GM12878 (cell line): ENCODE measurements at regions not wholly inside any gene's neighbourhood (a gene's known extent, or its start where the extent isn't known, plus 50 kb on each side); places are given as distances from the start of the nearest gene placed in this dataset.

ENCODE experiments used
- ATAC-seq: fragments of 200-7000 bp; cut with Tn5 transposase; 3 replicates; pipeline ENCODE4 v1.9.1; 2020; ENCODE audit warnings: mild to moderate bottlenecking, moderate library complexity
- BruUV-seq: library from RNA; stranded (reverse); fragments of 400-500 nt; replicated peaks from 2 replicates; lab custom pipeline; 2021; lab: Mats Ljungman, UMichigan
- CTCF ChIA-PET: fragments of 300-600 bp; sonication (Branson Sonifier 250); formaldehyde crosslinking; extraction: SDS; loops from one replicate; lab custom pipeline; 2021; ENCODE audit warnings: inconsistent platforms; lab: Yijun Ruan, JAX
- POLR2A ChIA-PET: fragments of 350-600 bp; formaldehyde crosslinking; extraction: SDS; loops from one replicate; lab custom pipeline; 2021; ENCODE audit warnings: inconsistent platforms; lab: Charles Lee
- RAD21 ChIA-PET: fragments of 300-600 bp; sonication (Branson Sonifier 250); formaldehyde crosslinking; loops from one replicate; lab custom pipeline; 2023; ENCODE audit warnings: antibody characterized with exemption; ENCODE audit not compliant: unreplicated experiment; lab: Charles Lee
- SMC1A ChIA-PET: fragments of 300-600 bp; sonication (Branson Sonifier 250); formaldehyde crosslinking; loops from one replicate; lab custom pipeline; 2023; ENCODE audit not compliant: unreplicated experiment, uncharacterized antibody; lab: Charles Lee
- DNase-seq: peaks from one replicate; pipeline ENCODE4 v3.0.0-alpha.2; 2011; ENCODE audit warnings: low read depth, low spot score
- FAIRE-seq: peaks from 3 replicates; lab custom pipeline; 2011; peaks lifted over from hg19 to GRCh38; lab: Jason Lieb, UNC
- H2AFZ ChIP-seq: 2 replicates; pipeline ENCODE4 v1.6.0; 2011; ENCODE audit warnings: low read depth, low read length, control low read depth; ENCODE audit not compliant: control insufficient read depth
- H3K27ac ChIP-seq: 2 replicates; pipeline ENCODE4 v1.5.1; 2011; ENCODE audit warnings: control low read depth; ENCODE audit not compliant: control insufficient read depth, insufficient read depth
- H3K27me3 ChIP-seq, 2 experiments: replicated peaks in 1 of 2; 2 replicates each; pipeline versions ENCODE4 v1.6.0 to v1.6.1; 2011; ENCODE audit warnings: low read length in 1 of 2; ENCODE audit not compliant: control insufficient read depth in 2 of 2, insufficient read depth in 2 of 2
- H3K36me3 ChIP-seq, 2 experiments: 2 replicates each; pipeline ENCODE4 v1.5.1; 2011; ENCODE audit warnings: low read length in 1 of 2; ENCODE audit not compliant: control insufficient read depth in 2 of 2, insufficient read depth in 2 of 2
- H3K4me1 ChIP-seq: 2 replicates; pipeline ENCODE4 v1.6.1; 2011; ENCODE audit warnings: mild to moderate bottlenecking, low read length, moderate library complexity, mixed read lengths; ENCODE audit not compliant: control insufficient read depth, insufficient read depth
- H3K4me2 ChIP-seq: 2 replicates; pipeline ENCODE4 v1.6.0; 2011; ENCODE audit warnings: control low read depth; ENCODE audit not compliant: control insufficient read depth, insufficient read depth
- H3K4me3 ChIP-seq: fragments of 200-600 bp; sonication (generic); 2 replicates; pipeline ENCODE4 v1.5.1; 2016
- H3K79me2 ChIP-seq: 2 replicates; pipeline ENCODE4 v1.6.0; 2011; ENCODE audit warnings: low read length; ENCODE audit not compliant: control insufficient read depth, insufficient read depth
- H3K9ac ChIP-seq: 2 replicates; pipeline ENCODE4 v1.8.0; 2011; ENCODE audit warnings: low read length, control low read depth, mixed read lengths; ENCODE audit not compliant: control insufficient read depth, insufficient read depth
- H3K9me3 ChIP-seq: replicated peaks from 3 replicates; pipeline ENCODE4 v1.5.1; 2011; ENCODE audit warnings: mild to moderate bottlenecking, low read length; ENCODE audit not compliant: control insufficient read depth, insufficient read depth
- H4K20me1 ChIP-seq: 2 replicates; pipeline ENCODE4 v1.6.0; 2011; ENCODE audit not compliant: control insufficient read depth, insufficient read depth
- CUX1 ChIP-seq: IDR thresholded peaks from 2 replicates; pipeline ENCODE4 v1.6.1; 2012; ENCODE audit warnings: improper control_type of control experiment, low read depth, low read length; ENCODE audit not compliant: insufficient replicate concordance
- IKZF2 ChIP-seq, 2 experiments: fragments of 450-650 bp; IDR thresholded peaks; 2 replicates each; pipeline ENCODE4 v1.6.1; 2017; ENCODE audit warnings: mild to moderate bottlenecking in 2 of 2, moderate library complexity in 2 of 2
- MYC ChIP-seq: IDR thresholded peaks from 2 replicates; pipeline ENCODE4 v1.6.1; 2011; ENCODE audit warnings: mild to moderate bottlenecking, low read length, moderate library complexity, inconsistent platforms; ENCODE audit not compliant: insufficient read depth, insufficient replicate concordance, insufficient read length, severe bottlenecking
- SIN3A ChIP-seq: IDR thresholded peaks from 2 replicates; pipeline ENCODE4 v1.6.1; 2012; ENCODE audit warnings: low read depth, low read length, improper control_type of control experiment
- WGBS: methylation state at CpG from one replicate; pipeline ENCODE4 v1.1.6; 2016; ENCODE audit warnings: low lambda C conversion rate; ENCODE audit not compliant: insufficient replicate concordance, insufficient coverage; ENCODE audit errors: missing lambda C conversion rate; 5-methylcytosine and 5-hydroxymethylcytosine counted together
- in situ Hi-C: fragments of 300-500 bp; cut with MboI; formaldehyde crosslinking; loops from 9 replicates; pipeline ENCODE4 v1.14.3; 2018; ENCODE audit warnings: mixed read lengths
- intact Hi-C: fragments of 100-400 bp; cut with micrococcal nuclease; formaldehyde crosslinking; loops from one replicate; pipeline ENCODE4 v1.14.2; 2022; ENCODE audit not compliant: unreplicated experiment

GRCh38 chr9:79280691-79281090 is 291.1 kb upstream of the TLE4 start:
- intact Hi-C loops = no loop called here

More at GRCh38 chr9:79280691-79281090, 291.1 kb upstream of the TLE4 start:
- no peaks in the 10 kb centered on the region for H3K79me2 ChIP-seq
- ChIA-PET RAD21 (no interaction called here), SMC1A (no interaction called here), POLR2A (no interaction called here), CTCF (no interaction called here)
- DNase-seq = no peak
- no peaks in the 10 kb centered on the region for H3K4me1 ChIP-seq
- H3K36me3 ChIP-seq = no peaks in the 10 kb centered on the region
- H3K9ac ChIP-seq = no peak overlapping the region
- no peak overlapping the region for H2AFZ ChIP-seq
- H3K27ac ChIP-seq = no peak overlapping the region
- no peaks in the 10 kb centered on the region for H3K27me3 ChIP-seq
- WGBS = 51% methylated on average over 4 of the region's 4 CpGs
- H3K4me2 ChIP-seq = no peak overlapping the region
- ATAC-seq = no peak
- no TSS peak for BruUV-seq
- H4K20me1 ChIP-seq = no peaks in the 10 kb centered on the region
- in situ Hi-C loops = no loop called here
- FAIRE-seq = no peak
- TF ChIP-seq SIN3A = no peak
- TF ChIP-seq IKZF2 (IDR thresholded peaks at IDR 0.05) = no peak
- no peak for TF ChIP-seq MYC
- no peak for TF ChIP-seq CUX1
- H3K4me3 ChIP-seq = no peak overlapping the region
- H3K9me3 ChIP-seq = no peaks in the 10 kb centered on the region
